ENCODE measurements at regions not wholly inside any gene's neighbourhood (a gene's known extent, or its start where the extent isn't known, plus 50 kb on each side); places are given as distances from the start of the nearest gene placed in this dataset.
A peak's percentile ranks its signal among the peaks of the same experiment; 100 is the strongest.

- no peak overlapping the region for H3K4me3 ChIP-seq (ENCODE audit: control insufficient read depth in 2 of 3, extremely low read depth in 1 of 3, insufficient read depth in 2 of 3, low read depth in 1 of 3, low read length in 3 of 3)
- dilution Hi-C loops (cut with MboI; ENCODE audit: extremely low pct_ligation_motif_present, low sequenced_read_pairs), result no loop called here
Observed at GRCh38 chr10:52879091-52879807, 106.7 kb upstream of the MBL2 start.

GRCh38 chr10:52877451-52877850 is 104.9 kb upstream of the MBL2 start:
- Histone ChIP-seq H3K27ac (ENCODE audit: control insufficient read depth, insufficient read depth, low read length) (no peak overlapping the region), H3K79me2 (ENCODE audit: control insufficient read depth, insufficient read depth, low read length) (no peaks in the 10 kb centered on the region), H3K36me3 (ENCODE audit: control insufficient read depth in 2 of 2, extremely low read depth in 1 of 2, insufficient read depth in 2 of 2, low read length in 2 of 2) (no peaks in the 10 kb centered on the region), H3K9ac (ENCODE audit: control insufficient read depth, extremely low read depth, insufficient read depth, low read length) (no peak overlapping the region), H4K20me1 (ENCODE audit: control insufficient read depth, extremely low read depth, insufficient read depth, low read length) (no peaks in the 10 kb centered on the region), H3K27me3 (ENCODE audit: control insufficient read depth, extremely low read depth, insufficient read depth, low read length) (no peaks in the 10 kb centered on the region), H3K9me3 (ENCODE audit: control insufficient read depth, low read depth, low read length) (no peaks in the 10 kb centered on the region), H2AFZ (ENCODE audit: control insufficient read depth, low read length) (no peak overlapping the region), H3K4me1 (ENCODE audit: control insufficient read depth, extremely low read depth, insufficient read depth, low read length) (peaks cover 26% of the 10 kb centered on the region), H3K4me3 (ENCODE audit: control insufficient read depth in 2 of 3, extremely low read depth in 1 of 3, insufficient read depth in 2 of 3, low read depth in 1 of 3, low read length in 3 of 3) (no peak overlapping the region), H3K9me1 (ENCODE audit: control insufficient read depth, extremely low read depth, insufficient read depth, low read length) (no peaks in the 10 kb centered on the region), H3K4me2 (ENCODE audit: control insufficient read depth, extremely low read depth, insufficient read depth, low read depth, low read length) (no peak overlapping the region)
- FAIRE-seq (peak; percentile 71), DNase-seq (ENCODE audit: low read depth, low spot score) (no peak)
- TF ChIP-seq CTCF (optimal IDR thresholded peaks at IDR 0.05 in 1 of 3, IDR thresholded peaks at IDR 0.05 in 1 of 3, conservative IDR thresholded peaks at IDR 0.05 in 1 of 3; ENCODE audit: extremely low read depth in 1 of 3, insufficient read depth in 2 of 3, low read length in 3 of 3) (no peak), EZH2 (IDR thresholded peaks at IDR 0.05; ENCODE audit: low read length) (no peak)
- dilution Hi-C loops (cut with MboI; ENCODE audit: extremely low pct_ligation_motif_present, low sequenced_read_pairs), result no loop called here

More at GRCh38 chr10:52879091-52879807, 106.7 kb upstream of the MBL2 start:
- no peak for TF ChIP-seq EZH2 (IDR thresholded peaks at IDR 0.05; ENCODE audit: low read length)
- TF ChIP-seq CTCF (optimal IDR thresholded peaks at IDR 0.05 in 1 of 3, IDR thresholded peaks at IDR 0.05 in 1 of 3, conservative IDR thresholded peaks at IDR 0.05 in 1 of 3; ENCODE audit: extremely low read depth in 1 of 3, insufficient read depth in 2 of 3, low read length in 3 of 3), result no peak
- Histone ChIP-seq H3K9me1 (ENCODE audit: control insufficient read depth, extremely low read depth, insufficient read depth, low read length) (no peaks in the 10 kb centered on the region), H3K9me3 (ENCODE audit: control insufficient read depth, low read depth, low read length) (no peaks in the 10 kb centered on the region), H3K4me2 (ENCODE audit: control insufficient read depth, extremely low read depth, insufficient read depth, low read depth, low read length) (no peak overlapping the region), H4K20me1 (ENCODE audit: control insufficient read depth, extremely low read depth, insufficient read depth, low read length) (no peaks in the 10 kb centered on the region), H3K79me2 (ENCODE audit: control insufficient read depth, insufficient read depth, low read length) (no peaks in the 10 kb centered on the region), H3K36me3 (ENCODE audit: control insufficient read depth in 2 of 2, extremely low read depth in 1 of 2, insufficient read depth in 2 of 2, low read length in 2 of 2) (no peaks in the 10 kb centered on the region), H3K27ac (ENCODE audit: control insufficient read depth, insufficient read depth, low read length) (no peak overlapping the region), H2AFZ (ENCODE audit: control insufficient read depth, low read length) (no peak overlapping the region), H3K4me1 (ENCODE audit: control insufficient read depth, extremely low read depth, insufficient read depth, low read length) (peaks cover 32% of the 10 kb centered on the region), H3K9ac (ENCODE audit: control insufficient read depth, extremely low read depth, insufficient read depth, low read length) (no peak overlapping the region), H3K27me3 (ENCODE audit: control insufficient read depth, extremely low read depth, insufficient read depth, low read length) (no peaks in the 10 kb centered on the region)
- FAIRE-seq, result peak; percentile 57
- DNase-seq (ENCODE audit: low read depth, low spot score), result no peak
